HepG2 (cell line): ENCODE measurements at regions not wholly inside any gene's neighbourhood (a gene's known extent, or its start where the extent isn't known, plus 50 kb on each side); places are given as distances from the start of the nearest gene placed in this dataset.
A peak's percentile ranks its signal among the peaks of the same experiment; 100 is the strongest.

Source experiments
- ATAC-seq: fragments of 200-7000 bp; cut with Tn5 transposase; 3 replicates; pipeline ENCODE4 v1.9.1; 2020; ENCODE audit warnings: mild to moderate bottlenecking, moderate library complexity
- BruUV-seq: library from RNA; stranded (reverse); fragments of 400-500 nt; replicated peaks from 2 replicates; lab custom pipeline; 2021; lab: Mats Ljungman, UMichigan
- CTCF ChIA-PET: fragments of 300-600 bp; formaldehyde crosslinking; extraction: SDS; loops from one replicate; lab custom pipeline; 2021; ENCODE audit warnings: low total read pairs, inconsistent platforms, low intra/inter-chr PET ratio; lab: Yijun Ruan, JAX
- POLR2A ChIA-PET: fragments of 350-600 bp; sonication (Branson Sonifier 250); formaldehyde crosslinking; loops from one replicate; lab custom pipeline; 2020; ENCODE audit warnings: antibody characterized with exemption, inconsistent platforms; lab: Yijun Ruan, JAX
- DNase-seq: peaks from one replicate; pipeline ENCODE4 v3.0.0-alpha.2; 2015; ENCODE audit warnings: low spot score
- FAIRE-seq: peaks from 3 replicates; lab custom pipeline; 2011; peaks lifted over from hg19 to GRCh38; lab: Jason Lieb, UNC
- H2AFZ ChIP-seq: one replicate; pipeline ENCODE4 v1.6.1; 2011; ENCODE audit warnings: low read length, inconsistent platforms
- H3K27ac ChIP-seq: fragments of 300-600 bp; 3 replicates; pipeline ENCODE4 v1.8.0; 2011; ENCODE audit warnings: mixed run types, mild to moderate bottlenecking, mixed read lengths, low read length, inconsistent platforms; ENCODE audit not compliant: insufficient read depth; ENCODE audit errors: extremely low read length
- H3K27me3 ChIP-seq, 2 experiments: fragments of 200-600 bp in 1 of 2; 2 replicates in 1 of 2; 3 replicates in 1 of 2; pipeline versions ENCODE4 v1.6.0 to v1.8.0; 2011; ENCODE audit warnings: low read length in 2 of 2, mild to moderate bottlenecking in 2 of 2, moderate library complexity in 2 of 2, inconsistent platforms in 1 of 2; ENCODE audit not compliant: insufficient read depth in 2 of 2, control insufficient read depth in 1 of 2
- H3K36me3 ChIP-seq, 2 experiments: fragments of 200-600 bp in 1 of 2; replicated peaks in 1 of 2; 2 replicates in 1 of 2; 3 replicates in 1 of 2; pipeline versions ENCODE4 v1.5.1 to v1.8.0; 2011; ENCODE audit warnings: low read length in 2 of 2, inconsistent platforms in 1 of 2; ENCODE audit not compliant: insufficient read depth in 2 of 2, control insufficient read depth in 1 of 2
- H3K4me1 ChIP-seq: 2 replicates; pipeline ENCODE4 v1.5.1; 2012; ENCODE audit warnings: low read length, inconsistent platforms; ENCODE audit not compliant: insufficient read depth
- H3K4me2 ChIP-seq: 2 replicates; pipeline ENCODE4 v1.6.0; 2011; ENCODE audit warnings: low read depth, low read length, inconsistent platforms
- H3K4me3 ChIP-seq, 3 experiments: fragments of 200-600 bp in 1 of 3; sonication (generic), shearing (Covaris generic) in 1 of 3; replicated peaks in 1 of 3; 2 replicates each; pipeline ENCODE4 v1.5.1; 2011 to 2016; ENCODE audit warnings: low read length in 3 of 3, inconsistent platforms in 2 of 3, low read depth in 2 of 3, mild to moderate bottlenecking in 2 of 3, control low read depth in 1 of 3, mixed read lengths in 1 of 3; ENCODE audit not compliant: insufficient read depth in 1 of 3
- H3K79me2 ChIP-seq: one replicate; pipeline ENCODE4 v1.6.1; 2011; ENCODE audit warnings: low read length, inconsistent platforms; ENCODE audit not compliant: insufficient read depth
- H3K9ac ChIP-seq: 2 replicates; pipeline ENCODE4 v1.6.0; 2011; ENCODE audit warnings: mild to moderate bottlenecking, low read depth, low read length, inconsistent platforms; ENCODE audit not compliant: insufficient read depth
- H3K9me3 ChIP-seq: 2 replicates; pipeline ENCODE4 v1.5.1; 2012; ENCODE audit warnings: mild to moderate bottlenecking, low read length
- H4K20me1 ChIP-seq: 2 replicates; pipeline ENCODE4 v1.6.0; 2011; ENCODE audit warnings: inconsistent platforms, mild to moderate bottlenecking, low read length, moderate library complexity; ENCODE audit not compliant: insufficient read depth
- CHCHD3 ChIP-seq: sonication (generic); formaldehyde crosslinking; IDR thresholded peaks from 2 replicates; pipeline ENCODE4 v1.8.0; 2022; ENCODE audit warnings: mild to moderate bottlenecking, missing genetic modification reagents, moderate library complexity
- KAT7 ChIP-seq: IDR thresholded peaks from 2 replicates; pipeline ENCODE4 v1.6.1; 2018; ENCODE audit warnings: borderline replicate concordance, missing compliant biosample characterization
- NFYB ChIP-seq: sonication (generic); formaldehyde crosslinking; IDR thresholded peaks from 2 replicates; pipeline ENCODE4 v1.4.0; 2020; ENCODE audit warnings: missing genetic modification reagents
- NFYC ChIP-seq: IDR thresholded peaks from 2 replicates; pipeline ENCODE4 v1.6.1; 2016; ENCODE audit warnings: missing genetic modification reagents, missing compliant biosample characterization
- SYNCRIP ChIP-seq: fragments of 200-400 bp; formaldehyde crosslinking; IDR thresholded peaks from 2 replicates; pipeline ENCODE4 v1.6.1; 2018; ENCODE audit warnings: mild to moderate bottlenecking, low read depth, low read length; ENCODE audit not compliant: insufficient read depth
- TOPORS ChIP-seq: sonication (generic); formaldehyde crosslinking; IDR thresholded peaks from 2 replicates; pipeline ENCODE4 v1.8.0; 2023; ENCODE audit warnings: mild to moderate bottlenecking, missing genetic modification reagents
- USF2 ChIP-seq, 2 experiments: sonication (generic) in 1 of 2; formaldehyde crosslinking in 1 of 2; IDR thresholded peaks; 2 replicates each; pipeline versions ENCODE4 v1.5.1 to v1.6.1; 2011 to 2020; ENCODE audit warnings: borderline replicate concordance in 1 of 2, low read depth in 1 of 2, low read length in 1 of 2, mild to moderate bottlenecking in 1 of 2, missing genetic modification reagents in 1 of 2, moderate library complexity in 1 of 2
- ZNF263 ChIP-seq: sonication (generic); formaldehyde crosslinking; IDR thresholded peaks from 2 replicates; pipeline ENCODE4 v1.4.0; 2020; ENCODE audit warnings: missing genetic modification reagents
- WGBS: methylation state at CpG from one replicate; pipeline ENCODE4 v1.1.6; 2017; ENCODE audit warnings: low lambda C conversion rate; 5-methylcytosine and 5-hydroxymethylcytosine counted together
- in situ Hi-C: cut with HindIII; loops from 2 replicates; pipeline ENCODE4 v1.10.0; 2017; ENCODE audit warnings: low pct_unique_long_range_greater_than_20kb; ENCODE audit not compliant: extremely low pct_ligation_motif_present
- intact Hi-C: fragments of 100-400 bp; cut with micrococcal nuclease; formaldehyde crosslinking; loops from one replicate; pipeline ENCODE4 v1.10.0; 2022; ENCODE audit not compliant: unreplicated experiment

GRCh38 chr1:23616292-23616824 is 57.1 kb upstream of the ID3 start:
- Histone ChIP-seq H3K79me2 (no peaks in the 10 kb centered on the region), H3K4me1 (peaks cover 9% of the 10 kb centered on the region), H4K20me1 (no peaks in the 10 kb centered on the region), H3K27ac (no peak overlapping the region), H2AFZ (no peak overlapping the region), H3K36me3 (no peaks in the 10 kb centered on the region), H3K4me2 (no peak overlapping the region), H3K9me3 (no peaks in the 10 kb centered on the region), H3K4me3 (no peak overlapping the region), H3K27me3 (peaks cover 16 to 61% of the 10 kb centered on the region in 2 experiments), H3K9ac (no peak overlapping the region)
- FAIRE-seq (no peak), DNase-seq (no peak), ATAC-seq (no peak)
- POLR2A ChIA-PET: no interaction called here
- in situ Hi-C loops (no loop called here), intact Hi-C loops (no loop called here)
- 66% methylated on average over 5 of the region's 5 CpGs for WGBS
- BruUV-seq: no TSS peak
- TF ChIP-seq ZNF263 (no peak), SYNCRIP (no peak), TOPORS (CRISPR knock-in tag) (no peak), NFYC (CRISPR knock-in tag) (0 out of 2 replicates have a peak, but pooled peaks have one; percentile 38), CHCHD3 (no peak), USF2 (IDR thresholded peaks at IDR 0.05; ENCODE audit: low read depth, low read length) (peak; percentile 34; the same call in 1 of the 2 replicates), USF2 (CRISPR knock-in tag; IDR thresholded peaks at IDR 0.05; ENCODE audit: borderline replicate concordance) (no peak), KAT7 (CRISPR knock-in tag) (no peak), NFYB (CRISPR knock-in tag) (peak; percentile 28; the same call in 1 of the 2 replicates)
- CTCF ChIA-PET: no interaction called here
